HG03103 (cell line): ENCODE measurements at regions not wholly inside any gene's neighbourhood (a gene's known extent, or its start where the extent isn't known, plus 50 kb on each side); places are given as distances from the start of the nearest gene placed in this dataset.

Experiments
- ATAC-seq: cut with Tn5 transposase; IDR thresholded peaks from one replicate; pipeline ENCODE4 v1.9.1; 2021; ENCODE audit warnings: low read depth; ENCODE audit not compliant: unreplicated experiment

DNA sequence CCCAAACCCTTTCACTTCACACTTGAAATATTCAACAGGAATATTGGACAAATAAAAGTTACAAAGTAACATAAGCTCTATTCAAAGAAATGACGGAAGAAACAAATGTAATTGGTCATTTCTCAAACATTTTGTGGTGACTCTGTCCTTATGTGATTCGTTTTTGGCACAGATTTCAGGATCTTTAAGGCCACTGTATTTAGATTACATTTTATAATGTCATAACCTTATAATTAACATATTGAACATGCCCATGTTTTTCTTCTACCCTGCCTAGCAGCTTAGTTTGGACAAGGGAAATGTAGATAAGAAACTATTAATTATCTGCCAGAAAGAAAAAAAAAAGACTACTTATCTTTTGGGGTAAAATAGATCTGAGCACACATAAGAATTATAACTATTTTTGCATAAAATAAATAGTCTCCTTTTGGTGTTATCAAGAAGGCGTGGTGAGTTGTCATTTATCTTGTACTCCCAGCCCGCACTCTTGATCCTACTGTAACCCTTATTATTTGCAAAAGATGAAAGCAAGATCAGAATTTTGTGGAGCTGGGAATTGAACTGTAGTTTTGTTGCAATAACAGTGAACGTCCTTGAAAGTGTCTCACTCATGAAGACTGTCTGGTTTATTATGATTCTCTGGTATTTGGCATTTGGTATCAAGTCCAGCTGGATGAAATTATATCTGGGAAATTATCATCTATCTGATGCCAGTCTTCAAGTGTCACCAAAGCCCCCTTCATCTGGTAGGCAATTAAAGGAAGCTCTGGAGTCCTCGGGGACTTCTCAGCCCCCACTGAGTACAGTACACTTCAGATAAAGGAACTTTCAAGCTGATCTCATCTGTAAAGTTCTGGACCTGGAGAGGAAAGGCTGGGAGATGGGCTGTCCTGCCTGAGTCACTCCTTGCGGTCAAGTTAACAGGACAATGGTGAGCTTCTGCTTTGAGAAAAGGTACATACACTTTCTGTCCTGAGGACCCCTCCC is 175.7 kb upstream of the INHBA start:
- no peak for ATAC-seq

DNA sequence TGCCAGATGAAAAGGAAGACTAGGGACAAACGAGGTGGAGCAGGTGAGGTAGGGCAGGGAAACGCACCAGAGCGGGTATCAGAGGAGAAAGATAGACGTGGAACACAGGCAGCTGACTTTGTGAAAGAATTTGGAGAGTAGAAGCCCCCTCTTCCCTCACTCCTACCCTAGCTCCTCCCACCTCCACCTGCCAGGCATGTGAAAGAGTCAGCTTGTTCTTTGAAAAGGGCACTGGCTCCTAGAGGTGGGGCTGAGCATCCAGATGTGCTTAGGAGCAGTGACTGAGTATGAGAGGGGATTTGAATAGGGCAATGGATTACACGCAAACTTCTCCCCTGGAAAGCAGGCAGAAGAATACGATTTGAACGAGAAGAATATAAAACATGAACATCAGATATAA is 174.2 kb upstream of the INHBA start:
- ATAC-seq = no peak

DNA sequence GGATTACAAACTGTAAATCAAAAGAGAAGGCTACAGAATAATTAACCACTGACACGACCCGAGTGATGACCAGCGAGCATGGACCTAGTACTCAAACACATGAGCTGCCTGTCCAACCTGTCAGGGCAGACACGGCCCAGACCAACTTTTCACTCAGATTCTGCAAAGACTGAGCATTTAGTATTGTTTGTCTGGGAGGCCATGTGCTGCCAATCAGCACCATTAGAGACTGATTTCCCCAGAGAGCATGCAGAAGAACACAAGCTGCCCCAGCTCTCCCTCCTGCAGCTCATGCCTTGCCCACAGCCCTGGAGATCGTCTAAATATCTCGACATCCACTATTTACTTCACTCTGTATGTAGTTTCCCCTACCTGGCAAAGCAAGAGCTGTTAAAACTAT is 172.6 kb upstream of the INHBA start:
- no peak for ATAC-seq

DNA sequence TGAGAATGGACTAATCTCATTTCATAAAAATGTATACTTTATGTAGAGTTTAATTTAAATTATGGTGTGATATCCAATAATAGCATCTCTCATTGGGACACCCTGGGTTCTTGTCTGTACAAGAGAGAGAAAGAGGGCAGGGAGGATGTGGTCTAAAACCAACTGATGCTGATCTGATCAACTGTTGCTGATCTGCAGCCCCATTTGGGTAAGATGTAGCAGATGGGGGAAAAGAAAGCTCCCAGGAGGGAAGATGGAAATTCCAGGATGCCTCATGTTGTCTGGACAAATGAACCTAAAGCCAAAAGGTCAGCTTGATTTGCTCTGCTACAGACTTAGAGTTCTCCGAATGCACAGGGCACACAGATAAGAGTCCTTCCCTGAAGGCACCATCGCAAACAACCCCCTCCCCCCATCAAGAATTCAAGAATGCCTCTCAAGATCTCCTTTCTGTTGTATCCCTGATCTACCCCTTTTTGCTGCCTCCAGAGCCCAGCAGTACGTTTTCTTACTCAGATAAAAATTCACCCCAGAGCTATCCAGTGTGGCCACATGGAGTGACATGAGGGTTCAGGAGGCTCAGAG is 171.4 kb upstream of the INHBA start:
- ATAC-seq = no peak

DNA sequence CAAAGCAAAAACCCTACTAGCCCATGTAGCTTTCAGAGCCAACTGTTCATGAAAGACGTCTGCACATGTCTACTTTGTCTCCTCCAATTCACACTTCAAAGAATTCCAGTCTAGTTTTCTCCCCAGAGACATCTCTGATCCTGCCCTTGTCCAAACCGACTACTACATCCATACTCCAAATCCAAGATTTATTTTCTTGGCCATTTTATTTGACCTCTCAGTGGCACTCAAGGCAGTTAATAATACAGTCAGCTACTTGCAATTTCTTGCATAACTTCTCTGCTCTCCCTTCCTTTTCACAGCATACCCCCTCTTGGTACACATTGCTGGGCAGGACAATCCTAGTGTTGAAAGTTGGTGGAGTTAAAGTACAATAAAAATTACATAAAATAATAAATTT is 170.9 kb upstream of the INHBA start:
- ATAC-seq = no peak

DNA sequence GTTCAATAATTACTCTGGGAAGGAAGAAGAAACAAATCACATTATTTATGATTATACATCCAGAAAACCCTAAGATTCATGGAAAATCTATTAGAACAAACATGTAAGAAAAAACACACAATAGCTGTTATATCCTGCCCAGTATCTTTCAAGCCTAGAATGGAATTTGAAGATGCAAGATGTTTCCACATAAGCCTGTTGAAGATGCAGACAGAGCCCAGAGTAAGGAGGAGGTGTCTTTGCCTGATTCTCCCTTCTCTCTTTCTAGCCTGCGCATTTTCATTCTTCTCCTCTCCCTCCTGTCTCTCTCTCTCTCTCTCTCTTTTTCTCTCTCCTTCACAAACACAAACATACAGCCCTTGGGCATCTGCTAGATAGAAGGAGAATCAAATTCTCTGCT is 170.1 kb upstream of the INHBA start:
- no peak for ATAC-seq

DNA sequence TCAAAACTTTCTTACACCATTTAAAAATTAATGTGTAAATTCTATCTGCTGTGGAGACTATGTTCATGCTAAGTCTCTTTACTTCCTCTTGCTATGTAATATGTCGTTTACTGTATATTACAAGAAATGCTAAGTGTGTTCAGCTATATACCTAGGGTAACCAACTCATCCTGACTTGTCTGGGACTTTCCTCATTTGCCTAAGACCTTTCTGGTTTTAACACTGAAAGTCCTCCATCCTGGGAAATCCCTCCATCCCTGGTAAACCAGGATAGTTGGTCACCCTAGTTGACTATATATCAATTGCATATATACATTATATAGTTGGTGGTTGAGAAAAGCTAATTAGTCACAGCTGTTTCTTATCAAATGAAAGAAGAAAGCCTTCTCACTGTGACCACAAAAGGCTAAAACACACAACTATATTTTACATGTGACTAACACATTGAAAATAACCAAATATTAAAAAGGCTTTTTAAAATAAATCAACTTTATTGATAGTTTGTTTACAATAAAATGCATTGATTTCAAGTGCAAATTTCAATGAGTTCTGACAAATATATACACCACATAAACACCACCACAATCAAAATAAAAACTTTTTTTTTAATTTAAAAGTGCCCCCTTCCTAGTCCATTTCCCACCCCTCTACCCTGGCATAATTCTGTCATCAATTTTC is 167.7 kb upstream of the INHBA start:
- ATAC-seq = no peak

DNA sequence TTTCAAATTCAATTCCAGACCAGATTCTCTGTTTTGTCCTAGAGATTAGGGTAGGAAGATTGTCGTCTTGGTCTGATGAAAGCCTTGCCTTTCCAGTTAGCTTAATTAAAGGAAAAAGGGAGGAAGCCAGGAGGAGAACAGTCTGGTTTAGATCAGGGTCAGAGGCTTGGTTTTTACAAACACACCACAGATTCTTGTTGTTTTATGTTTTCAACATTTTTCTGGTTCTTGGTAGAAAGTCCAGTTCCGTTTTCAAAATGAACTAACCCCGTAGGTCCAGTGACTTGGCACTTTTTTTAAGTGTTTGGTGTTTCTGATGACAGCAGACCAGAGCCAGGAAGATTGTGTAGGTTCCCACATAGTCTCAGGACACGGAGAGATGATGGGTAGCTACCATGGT is 167.1 kb upstream of the INHBA start:
- no peak for ATAC-seq

DNA sequence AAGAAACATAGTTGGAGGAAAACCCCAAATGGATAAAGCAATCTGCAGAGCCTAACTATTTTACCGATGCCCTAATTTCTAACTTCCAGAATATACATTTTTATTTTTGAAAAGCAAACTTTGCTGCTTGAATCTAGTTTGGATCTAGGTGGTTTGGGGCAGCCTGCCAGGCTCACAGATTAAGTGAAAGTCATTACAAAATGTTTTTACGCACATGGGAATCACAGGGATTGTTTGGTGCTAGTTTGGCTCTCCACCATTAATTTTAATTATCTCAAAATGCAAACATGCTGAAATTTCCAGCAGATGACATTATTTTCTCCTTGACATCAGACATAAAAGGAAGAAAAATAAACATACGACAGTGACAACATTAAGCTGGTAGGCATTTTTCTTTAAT is 166.7 kb upstream of the INHBA start:
- ATAC-seq = no peak

DNA sequence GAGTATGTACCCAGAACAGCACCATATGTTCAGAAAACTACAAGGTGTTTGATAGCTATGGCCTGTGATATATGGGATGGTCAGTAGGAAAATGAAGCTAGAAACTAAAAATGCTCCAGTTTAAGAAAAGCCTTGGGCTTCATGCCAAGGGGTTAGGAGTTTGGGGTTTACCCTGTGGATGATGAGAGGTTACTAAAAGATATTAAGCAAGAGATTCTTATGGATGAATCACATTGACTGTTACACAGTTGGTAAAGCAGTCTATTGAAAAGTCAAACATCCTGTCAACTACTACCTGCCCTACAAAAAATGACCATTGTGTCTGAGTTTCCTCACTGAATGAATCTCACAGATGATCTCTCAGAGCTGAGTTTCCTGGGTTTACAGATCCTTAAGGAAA is 166.2 kb upstream of the INHBA start:
- no peak for ATAC-seq

DNA sequence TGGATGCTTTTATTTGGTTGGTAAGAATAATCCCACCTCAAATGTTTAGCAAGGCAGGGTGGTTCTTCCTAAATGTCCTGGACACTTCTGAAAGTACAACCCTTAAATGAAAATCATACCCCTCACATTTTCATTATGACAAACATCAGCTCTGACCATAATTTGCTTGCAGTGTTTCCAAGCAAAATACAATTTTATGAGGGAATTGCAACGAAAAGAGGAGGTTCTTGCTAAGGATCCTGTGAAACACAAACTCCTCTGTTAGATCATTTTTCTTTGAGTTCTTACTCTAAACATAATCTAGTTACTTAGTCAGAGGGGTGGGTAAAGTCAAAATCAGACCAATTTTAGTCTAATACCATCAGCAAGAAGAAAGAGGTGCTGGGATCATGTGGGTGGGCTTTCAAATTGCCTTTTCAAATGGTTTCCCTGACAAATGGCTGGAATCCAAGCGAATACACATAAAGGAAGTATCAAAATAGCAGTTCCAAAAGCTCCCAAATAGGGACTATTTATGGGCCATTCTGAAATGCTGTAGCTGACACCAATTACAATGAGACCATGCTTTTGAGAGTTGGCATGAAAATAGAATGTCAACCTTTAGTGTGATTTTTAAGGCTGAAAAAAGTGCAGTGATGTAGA is 164.9 kb upstream of the INHBA start:
- ATAC-seq = no peak

DNA sequence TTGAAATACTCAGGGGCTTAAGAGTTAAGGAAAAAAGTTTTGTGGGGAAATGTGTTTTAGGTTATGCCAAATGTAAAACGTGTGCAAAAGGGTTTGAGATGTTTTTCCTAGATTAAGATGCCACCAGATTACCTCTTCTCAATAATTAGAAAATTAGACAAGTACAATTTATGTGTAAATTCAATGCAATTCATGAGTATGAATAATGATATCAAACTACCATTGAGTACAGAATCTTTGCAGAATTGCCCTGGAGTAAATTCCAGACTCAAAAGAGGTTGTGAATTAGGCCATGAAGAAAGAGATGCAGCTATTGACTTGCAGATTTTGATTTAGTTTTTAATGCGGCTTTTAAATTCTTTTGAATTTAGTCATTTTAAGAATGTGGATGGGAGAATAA is 159.4 kb upstream of the INHBA start:
- no peak for ATAC-seq

DNA sequence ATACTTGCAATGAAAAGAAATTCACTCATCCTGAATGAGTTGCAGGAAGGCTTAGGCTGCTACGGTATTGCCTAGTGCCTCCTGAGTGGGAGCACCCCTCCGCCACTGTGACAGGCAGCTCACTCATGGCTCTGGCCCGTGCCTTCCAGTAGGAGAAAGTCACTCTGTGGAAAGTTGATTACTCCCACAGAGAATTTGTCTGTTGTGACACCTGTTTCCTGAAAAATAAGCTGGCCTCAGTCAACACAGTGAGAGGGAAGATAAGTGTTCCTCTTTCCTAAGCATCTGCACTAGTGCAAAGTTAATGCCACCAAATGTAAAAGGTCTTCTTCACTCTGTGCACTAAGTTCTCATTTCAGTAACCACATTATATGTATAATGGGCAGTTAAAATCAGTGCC is 158.8 kb upstream of the INHBA start:
- no peak for ATAC-seq

DNA sequence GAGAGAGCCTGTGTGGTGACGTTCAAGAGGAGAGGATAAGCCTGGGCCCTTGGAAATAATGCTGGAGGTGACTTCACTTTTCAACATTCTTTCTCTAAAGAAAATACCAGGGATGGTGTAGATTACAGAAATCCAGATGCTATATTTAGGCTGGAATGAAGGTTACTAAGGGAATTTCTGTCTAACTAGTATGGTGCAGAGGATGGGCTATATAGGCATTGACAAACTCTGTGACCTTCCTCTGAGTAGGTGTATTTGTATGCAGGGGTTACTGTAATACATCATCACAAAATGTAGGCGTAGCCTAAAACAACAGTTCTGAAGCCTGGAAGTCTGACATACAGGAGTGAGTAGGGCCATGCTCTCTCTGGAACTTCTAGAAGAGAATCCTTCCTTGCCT is 155.3 kb upstream of the INHBA start:
- ATAC-seq = no peak

DNA sequence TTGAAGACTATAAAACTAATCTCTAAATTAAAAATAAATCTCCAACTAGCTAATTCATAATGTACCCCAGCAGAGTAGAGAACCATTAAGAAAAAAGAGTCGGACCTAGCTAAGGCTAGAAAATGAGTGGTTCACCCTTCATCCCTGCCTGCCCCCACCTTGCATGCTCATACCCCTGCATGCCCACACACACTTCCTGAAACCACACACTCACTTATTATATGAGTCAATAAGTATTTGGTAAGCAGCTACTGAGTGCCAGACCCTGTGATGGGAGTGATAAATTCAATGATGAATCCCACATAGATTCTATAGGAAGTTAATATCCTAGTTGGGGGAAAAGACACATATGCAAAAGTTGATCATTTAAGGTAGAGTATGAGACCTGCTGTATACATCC is 152.9 kb upstream of the INHBA start:
- ATAC-seq = no peak

DNA sequence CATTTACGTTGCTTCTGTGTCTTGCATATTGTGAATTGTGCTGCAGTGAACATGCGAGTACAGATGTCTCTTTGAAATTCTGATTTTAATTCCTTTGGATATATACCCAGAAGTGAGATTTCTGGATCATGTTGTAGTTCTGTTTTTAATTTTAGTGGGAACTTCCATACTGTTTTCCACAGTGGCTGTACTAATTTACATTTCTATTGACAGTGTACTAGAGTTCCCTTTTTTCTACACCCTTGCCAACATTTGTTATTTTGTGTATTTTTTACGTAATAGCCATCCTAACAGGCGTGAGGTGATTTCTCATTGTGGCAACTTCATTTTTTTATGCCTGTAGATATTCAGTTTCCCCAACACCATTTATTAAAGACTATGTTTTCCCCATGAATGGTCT is 144.7 kb upstream of the INHBA start:
- no peak for ATAC-seq

DNA sequence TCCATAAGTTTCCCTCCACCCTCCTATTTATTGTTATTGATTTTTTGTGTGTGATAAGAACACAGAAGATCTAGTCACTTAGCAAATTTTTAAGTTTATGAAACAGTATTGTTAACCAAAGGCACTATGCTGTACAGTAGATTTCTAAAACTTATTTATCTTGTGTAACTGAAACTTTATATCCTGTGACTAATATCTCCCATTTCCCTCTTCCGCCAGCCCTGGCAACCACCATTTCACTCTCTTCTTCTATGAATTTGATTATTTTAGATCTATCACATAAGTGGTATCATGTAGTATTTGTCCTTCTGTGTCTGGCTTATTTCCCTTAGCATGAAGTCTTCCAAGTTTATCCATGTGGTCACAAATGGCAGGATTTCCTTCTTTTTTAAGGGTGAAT is 144.3 kb upstream of the INHBA start:
- no peak for ATAC-seq

DNA sequence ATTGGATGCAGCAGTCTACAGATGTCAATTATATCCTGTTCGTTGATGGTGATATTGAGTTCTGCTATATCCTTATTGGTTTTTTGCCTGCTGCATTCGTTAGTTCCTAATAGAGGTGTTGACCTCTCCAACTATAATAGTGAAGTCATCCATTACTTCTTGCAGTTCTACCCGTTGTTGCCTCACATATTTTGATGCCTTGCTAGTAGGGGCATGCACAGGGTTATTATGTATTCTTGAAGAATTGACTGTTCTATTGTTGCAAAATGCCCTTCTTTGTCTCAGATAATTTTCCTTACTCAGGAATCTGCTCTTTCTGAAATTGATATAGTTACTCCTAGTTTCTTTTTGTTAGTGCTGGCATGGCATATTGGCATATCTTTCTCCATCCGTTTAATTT is 140.1 kb upstream of the INHBA start:
- ATAC-seq = no peak

DNA sequence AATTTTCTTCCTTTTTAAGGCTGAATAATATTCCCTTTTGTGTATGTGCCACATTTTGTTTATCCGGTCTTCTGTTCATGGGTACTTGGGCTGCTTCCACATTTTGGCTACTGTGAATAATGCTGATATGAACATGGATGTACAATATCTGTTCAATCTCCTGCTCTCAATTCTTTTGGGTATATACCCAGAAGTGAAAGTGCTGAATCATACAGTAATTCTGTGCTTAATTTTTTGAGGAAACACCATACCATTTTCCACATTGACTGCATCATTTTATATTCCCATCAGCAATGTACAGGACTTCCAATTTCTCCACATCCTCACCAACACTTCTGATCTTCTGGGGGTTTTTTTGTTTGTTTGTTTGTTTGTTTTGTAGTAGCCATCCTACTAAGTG is 135.0 kb upstream of the INHBA start:
- no peak for ATAC-seq

DNA sequence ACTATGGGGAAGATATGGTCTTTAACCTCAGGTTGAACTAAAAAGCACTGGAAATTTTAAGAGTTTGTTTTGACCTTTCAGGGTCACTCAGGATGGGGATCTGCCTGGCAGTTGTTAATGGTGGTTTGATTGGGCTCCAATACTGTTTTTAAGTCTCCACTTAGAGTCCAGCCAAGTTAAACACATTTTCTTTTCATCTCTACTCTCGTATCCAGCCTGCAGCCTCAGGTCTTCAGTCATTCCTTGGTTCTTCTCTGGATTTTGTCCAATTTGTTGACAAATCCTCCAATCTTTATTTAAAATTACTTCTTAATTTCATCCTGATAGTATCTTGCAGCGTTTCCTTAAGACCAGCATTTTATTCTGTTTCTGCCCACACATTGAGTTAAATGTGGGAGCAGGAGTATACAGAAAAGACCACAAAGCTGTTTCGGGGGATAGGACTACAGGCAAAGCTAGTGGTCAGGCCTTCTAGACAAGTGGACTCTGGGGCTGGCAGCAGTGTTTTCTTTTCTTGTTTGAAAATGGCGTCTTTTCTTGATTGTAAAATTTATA is 133.2 kb upstream of the INHBA start:
- ATAC-seq = no peak
